ENCODE measurements at regions not wholly inside any gene's neighbourhood (a gene's known extent, or its start where the extent isn't known, plus 50 kb on each side); places are given as distances from the start of the nearest gene placed in this dataset.

- Histone ChIP-seq H3K4me1 (no peaks in the 10 kb centered on the region), H3K27ac (no peak overlapping the region), H3K9me3 (peaks cover 0 to 18% of the 10 kb centered on the region in 2 donors), H3K4me3 (no peak overlapping the region), H3K27me3 (no peaks in the 10 kb centered on the region), H3K36me3 (no peaks in the 10 kb centered on the region)
- TF ChIP-seq POLR2A (IDR thresholded peaks at IDR 0.05): no peak
- TF ChIP-seq POLR2AphosphoS5 (IDR thresholded peaks at IDR 0.05): no peak
- TF ChIP-seq CTCF (IDR thresholded peaks at IDR 0.05): no peak
- intact Hi-C loops (cut with DNase I; ENCODE audit: low total_unique reads): no loop called here
- no peak for DNase-seq (ENCODE audit: low spot score in 2 of 2)
These were observed 471.7 kb upstream of the HS3ST1 start for GRCh38 chr4:11900359-11900758.

- H3K9me3 ChIP-seq: peaks cover 0 to 18% of the 10 kb centered on the region in 2 donors
- DNase-seq (ENCODE audit: low spot score in 2 of 2): no peak
- no peak overlapping the region for H3K27ac ChIP-seq
- H3K4me1 ChIP-seq: no peaks in the 10 kb centered on the region
- H3K4me3 ChIP-seq: no peak overlapping the region
- H3K27me3 ChIP-seq: no peaks in the 10 kb centered on the region
- TF ChIP-seq POLR2A (IDR thresholded peaks at IDR 0.05): no peak
- no peak for TF ChIP-seq POLR2AphosphoS5 (IDR thresholded peaks at IDR 0.05)
- TF ChIP-seq CTCF (IDR thresholded peaks at IDR 0.05): no peak
- H3K36me3 ChIP-seq: no peaks in the 10 kb centered on the region
- intact Hi-C loops (cut with DNase I; ENCODE audit: low total_unique reads): no loop called here
These were observed 470.1 kb upstream of the HS3ST1 start for GRCh38 chr4:11898796-11899195.

GRCh38 chr4:11895766-11896165 lies 467.1 kb upstream of the HS3ST1 start:
- Histone ChIP-seq H3K27me3 (no peaks in the 10 kb centered on the region), H3K27ac (no peak overlapping the region), H3K4me3 (no peak overlapping the region), H3K4me1 (no peaks in the 10 kb centered on the region), H3K36me3 (no peaks in the 10 kb centered on the region), H3K9me3 (peaks cover 0 to 18% of the 10 kb centered on the region in 2 donors)
- intact Hi-C loops (cut with DNase I; ENCODE audit: low total_unique reads): no loop called here
- no peak for TF ChIP-seq POLR2AphosphoS5 (IDR thresholded peaks at IDR 0.05)
- no peak for TF ChIP-seq POLR2A (IDR thresholded peaks at IDR 0.05)
- no peak for TF ChIP-seq CTCF (IDR thresholded peaks at IDR 0.05)
- DNase-seq (ENCODE audit: low spot score in 2 of 2): no peak

GRCh38 chr4:11894977-11895376 lies 466.3 kb upstream of the HS3ST1 start:
- Histone ChIP-seq H3K27ac (no peak overlapping the region), H3K4me1 (no peaks in the 10 kb centered on the region), H3K4me3 (no peak overlapping the region), H3K9me3 (peaks cover 0 to 18% of the 10 kb centered on the region in 2 donors), H3K36me3 (no peaks in the 10 kb centered on the region), H3K27me3 (no peaks in the 10 kb centered on the region)
- intact Hi-C loops (cut with DNase I; ENCODE audit: low total_unique reads): no loop called here
- no peak for TF ChIP-seq POLR2AphosphoS5 (IDR thresholded peaks at IDR 0.05)
- no peak for TF ChIP-seq CTCF (IDR thresholded peaks at IDR 0.05)
- no peak for TF ChIP-seq POLR2A (IDR thresholded peaks at IDR 0.05)
- no peak for DNase-seq (ENCODE audit: low spot score in 2 of 2)

- intact Hi-C loops (cut with DNase I; ENCODE audit: low total_unique reads): no loop called here
- no peak overlapping the region for H3K4me3 ChIP-seq
- no peak overlapping the region for H3K27ac ChIP-seq
- H3K9me3 ChIP-seq: peaks cover 0 to 18% of the 10 kb centered on the region in 2 donors
- no peaks in the 10 kb centered on the region for H3K36me3 ChIP-seq
- no peaks in the 10 kb centered on the region for H3K4me1 ChIP-seq
- DNase-seq (ENCODE audit: low spot score in 2 of 2): no peak
- TF ChIP-seq CTCF (IDR thresholded peaks at IDR 0.05): no peak
- TF ChIP-seq POLR2AphosphoS5 (IDR thresholded peaks at IDR 0.05): no peak
- TF ChIP-seq POLR2A (IDR thresholded peaks at IDR 0.05): no peak
- no peaks in the 10 kb centered on the region for H3K27me3 ChIP-seq
These were observed 465.5 kb upstream of the HS3ST1 start for GRCh38 chr4:11894221-11894620.
